MCF 10A (cell line): ENCODE measurements at regions not wholly inside any gene's neighbourhood (a gene's known extent, or its start where the extent isn't known, plus 50 kb on each side); places are given as distances from the start of the nearest gene placed in this dataset.

Experiments used
- BruUV-seq: library from RNA; stranded (reverse); fragments of 400-500 nt; replicated peaks from 2 replicates; lab custom pipeline; 2021; lab: Mats Ljungman, UMichigan
- CTCF ChIA-PET: fragments of 300-600 bp; sonication (Branson Sonifier 250); formaldehyde crosslinking; extraction: SDS; loops from one replicate; lab custom pipeline; 2021; ENCODE audit warnings: antibody characterized with exemption, inconsistent platforms; lab: Yijun Ruan, JAX
- POLR2A ChIA-PET: fragments of 300-600, 350-650 bp; sonication (Branson Sonifier 250); formaldehyde crosslinking; extraction: SDS; loops from one replicate; lab custom pipeline; 2020; ENCODE audit warnings: antibody characterized with exemption, inconsistent platforms; lab: Yijun Ruan, JAX
- DNase-seq: peaks from one replicate; pipeline ENCODE4 v3.0.0-alpha.2; 2018; ENCODE audit not compliant: unreplicated experiment
- H3K27ac Mint-ChIP-seq: one replicate; pipeline ENCODE4 v1.8.0; 2022; ENCODE audit warnings: mild to moderate bottlenecking, low read depth, mixed read lengths; ENCODE audit not compliant: unreplicated experiment
- H3K27me3 Mint-ChIP-seq: one replicate; pipeline ENCODE4 v1.8.0; 2022; ENCODE audit warnings: mixed read lengths; ENCODE audit not compliant: insufficient read depth, unreplicated experiment
- H3K36me3 Mint-ChIP-seq: one replicate; pipeline ENCODE4 v1.8.0; 2022; ENCODE audit warnings: mild to moderate bottlenecking, moderate library complexity, mixed read lengths; ENCODE audit not compliant: insufficient read depth, unreplicated experiment
- H3K4me1 Mint-ChIP-seq: one replicate; pipeline ENCODE4 v1.8.0; 2022; ENCODE audit warnings: mixed read lengths; ENCODE audit not compliant: insufficient read depth, unreplicated experiment
- H3K4me3 Mint-ChIP-seq: one replicate; pipeline ENCODE4 v1.8.0; 2022; ENCODE audit warnings: mild to moderate bottlenecking, moderate library complexity, mixed read lengths; ENCODE audit not compliant: unreplicated experiment
- H3K9me3 Mint-ChIP-seq: one replicate; pipeline ENCODE4 v1.8.0; 2022; ENCODE audit warnings: mixed read lengths; ENCODE audit not compliant: unreplicated experiment
- CTCF ChIP-seq: fragments of 200-600 bp; IDR thresholded peaks from one replicate; pipeline ENCODE4 v1.8.0; 2022; ENCODE audit warnings: antibody characterized with exemption, mild to moderate bottlenecking; ENCODE audit not compliant: unreplicated experiment
- intact Hi-C: fragments of 100-400 bp; cut with micrococcal nuclease; formaldehyde crosslinking; loops from 2 replicates; pipeline ENCODE4 v1.14.1; 2022

- H3K4me1 Mint-ChIP-seq = no peaks in the 10 kb centered on the region
- no peaks in the 10 kb centered on the region for H3K9me3 Mint-ChIP-seq
- intact Hi-C loops = no loop called here
- H3K4me3 Mint-ChIP-seq = no peak overlapping the region
- no peak overlapping the region for H3K27ac Mint-ChIP-seq
- no peak for DNase-seq
- BruUV-seq = no TSS peak
- TF ChIP-seq CTCF = no peak
- ChIA-PET POLR2A (no interaction called here), CTCF (interaction anchor here (1.4 kb wide), 1 partner anchor 10 kb away, joined by 3 read pairs; no protein-coding TSS in a partner anchor)
- no peaks in the 10 kb centered on the region for H3K36me3 Mint-ChIP-seq
- peaks cover 62% of the 10 kb centered on the region for H3K27me3 Mint-ChIP-seq
These were observed 445.6 kb upstream of the PDE3A start for GRCh38 chr12:19922717-19923116.

- H3K27me3 Mint-ChIP-seq = peaks cover 76% of the 10 kb centered on the region
- no TSS peak for BruUV-seq
- CTCF ChIA-PET = no interaction called here
- intact Hi-C loops = no loop called here
- DNase-seq = no peak
- no peaks in the 10 kb centered on the region for H3K9me3 Mint-ChIP-seq
- no peak for TF ChIP-seq CTCF
- no peaks in the 10 kb centered on the region for H3K4me1 Mint-ChIP-seq
- no peak overlapping the region for H3K4me3 Mint-ChIP-seq
- POLR2A ChIA-PET = no interaction called here
- H3K36me3 Mint-ChIP-seq = no peaks in the 10 kb centered on the region
- H3K27ac Mint-ChIP-seq = no peak overlapping the region
These were observed 444.0 kb upstream of the PDE3A start for GRCh38 chr12:19924360-19924759.

GRCh38 chr12:19925841-19926240 is 442.5 kb upstream of the PDE3A start:
- Mint-ChIP-seq H3K9me3 (no peaks in the 10 kb centered on the region), H3K27me3 (peaks cover 74% of the 10 kb centered on the region), H3K36me3 (no peaks in the 10 kb centered on the region), H3K4me3 (no peak overlapping the region), H3K27ac (no peak overlapping the region), H3K4me1 (no peaks in the 10 kb centered on the region)
- TF ChIP-seq CTCF = no peak
- POLR2A ChIA-PET = no interaction called here
- CTCF ChIA-PET = interaction anchor here (0.6 kb wide), 1 partner anchor 269 kb away, joined by 3 read pairs; no protein-coding TSS in a partner anchor
- intact Hi-C loops = no loop called here
- DNase-seq = no peak
- no TSS peak for BruUV-seq

GRCh38 chr12:19926266-19926665 is 442.1 kb upstream of the PDE3A start:
- no peak for DNase-seq
- BruUV-seq = no TSS peak
- no peak overlapping the region for H3K4me3 Mint-ChIP-seq
- H3K9me3 Mint-ChIP-seq = no peaks in the 10 kb centered on the region
- H3K36me3 Mint-ChIP-seq = no peaks in the 10 kb centered on the region
- H3K4me1 Mint-ChIP-seq = no peaks in the 10 kb centered on the region
- CTCF ChIA-PET = no interaction called here
- no peak overlapping the region for H3K27ac Mint-ChIP-seq
- peaks cover 72% of the 10 kb centered on the region for H3K27me3 Mint-ChIP-seq
- POLR2A ChIA-PET = no interaction called here
- intact Hi-C loops = no loop called here
- TF ChIP-seq CTCF = no peak
